ENCODE measurements at regions not wholly inside any gene's neighbourhood (a gene's known extent, or its start where the extent isn't known, plus 50 kb on each side); places are given as distances from the start of the nearest gene placed in this dataset.

- H3K36me3 ChIP-seq, result no peaks in the 10 kb centered on the region
- H3K4me3 ChIP-seq (ENCODE audit: low read depth, low read length), result no peak overlapping the region
- no peak for TF ChIP-seq CTCF (IDR thresholded peaks at IDR 0.05; ENCODE audit: low read depth, low read length)
- no peaks in the 10 kb centered on the region for H3K27me3 ChIP-seq (ENCODE audit: insufficient read depth, low read depth, severe bottlenecking)
- no peak overlapping the region for H3K27ac ChIP-seq
- no peaks in the 10 kb centered on the region for H3K9me3 ChIP-seq (ENCODE audit: severe bottlenecking)
- DNase-seq, result no peak
Observed at GRCh38 chr2:180133736-180134135, 126.6 kb upstream of the CWC22 start.

GRCh38 chr2:180130403-180130802, 123.3 kb upstream of the CWC22 start:
- no peaks in the 10 kb centered on the region for H3K36me3 ChIP-seq
- H3K27ac ChIP-seq, result no peak overlapping the region
- no peak for DNase-seq
- no peak overlapping the region for H3K4me3 ChIP-seq (ENCODE audit: low read depth, low read length)
- no peak for TF ChIP-seq CTCF (IDR thresholded peaks at IDR 0.05; ENCODE audit: low read depth, low read length)
- no peaks in the 10 kb centered on the region for H3K9me3 ChIP-seq (ENCODE audit: severe bottlenecking)
- H3K27me3 ChIP-seq (ENCODE audit: insufficient read depth, low read depth, severe bottlenecking), result no peaks in the 10 kb centered on the region

GRCh38 chr2:180128861-180129260, 121.8 kb upstream of the CWC22 start:
- H3K27ac ChIP-seq, result no peak overlapping the region
- DNase-seq, result no peak
- no peaks in the 10 kb centered on the region for H3K36me3 ChIP-seq
- H3K9me3 ChIP-seq (ENCODE audit: severe bottlenecking), result no peaks in the 10 kb centered on the region
- H3K27me3 ChIP-seq (ENCODE audit: insufficient read depth, low read depth, severe bottlenecking), result no peaks in the 10 kb centered on the region
- no peak for TF ChIP-seq CTCF (IDR thresholded peaks at IDR 0.05; ENCODE audit: low read depth, low read length)
- no peak overlapping the region for H3K4me3 ChIP-seq (ENCODE audit: low read depth, low read length)

- H3K36me3 ChIP-seq, result no peaks in the 10 kb centered on the region
- H3K4me3 ChIP-seq (ENCODE audit: low read depth, low read length), result no peak overlapping the region
- no peaks in the 10 kb centered on the region for H3K27me3 ChIP-seq (ENCODE audit: insufficient read depth, low read depth, severe bottlenecking)
- no peak overlapping the region for H3K27ac ChIP-seq
- H3K9me3 ChIP-seq (ENCODE audit: severe bottlenecking), result no peaks in the 10 kb centered on the region
- DNase-seq, result peak; percentile 59
- peak; percentile 61 for TF ChIP-seq CTCF (IDR thresholded peaks at IDR 0.05; ENCODE audit: low read depth, low read length)
Observed at GRCh38 chr2:180125245-180125962, 118.3 kb upstream of the CWC22 start.

- H3K27me3 ChIP-seq (ENCODE audit: insufficient read depth, low read depth, severe bottlenecking), result no peaks in the 10 kb centered on the region
- no peak overlapping the region for H3K4me3 ChIP-seq (ENCODE audit: low read depth, low read length)
- DNase-seq, result no peak
- H3K27ac ChIP-seq, result no peak overlapping the region
- H3K9me3 ChIP-seq (ENCODE audit: severe bottlenecking), result no peaks in the 10 kb centered on the region
- no peaks in the 10 kb centered on the region for H3K36me3 ChIP-seq
- TF ChIP-seq CTCF (IDR thresholded peaks at IDR 0.05; ENCODE audit: low read depth, low read length), result 0 out of 2 replicates have a peak, but pooled peaks have one; percentile 18
Observed at GRCh38 chr2:180124273-180125139, 117.4 kb upstream of the CWC22 start.

All from WERI-Rb-1 (cell line).